ENCODE measurements at regions not wholly inside any gene's neighbourhood (a gene's known extent, or its start where the extent isn't known, plus 50 kb on each side); places are given as distances from the start of the nearest gene placed in this dataset.

DNA sequence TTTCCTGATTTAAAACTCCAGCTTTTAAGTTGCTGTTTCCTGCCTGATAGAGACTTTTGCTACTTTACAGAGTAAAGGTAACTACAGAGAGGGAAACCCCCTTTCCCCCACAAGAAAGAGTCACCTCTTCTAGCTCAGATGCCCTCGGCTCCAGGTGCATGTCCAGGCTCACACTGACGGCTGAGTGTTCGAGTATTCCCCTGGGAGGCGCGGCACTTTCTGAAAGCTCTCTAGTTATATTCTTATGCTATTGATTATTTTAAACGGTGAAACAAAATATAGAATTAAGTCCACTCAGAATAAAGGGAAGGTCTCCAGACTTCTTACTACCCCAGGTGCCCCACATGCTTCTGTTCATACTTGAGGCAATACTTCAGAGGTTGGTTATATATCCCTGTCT lies 160.3 kb upstream of the FMN2 start:
- TF ChIP-seq FOXJ3 (CRISPR knock-in tag; IDR thresholded peaks at IDR 0.05), result no peak
- TF ChIP-seq SIN3A (IDR thresholded peaks at IDR 0.05; ENCODE audit: borderline replicate concordance in 2 of 2, control insufficient read depth in 1 of 2, low read depth in 2 of 2, low read length in 2 of 2), result no peak

All from K562 (cell line).